Renal pelvis (tissue), 1 donor: ENCODE measurements at regions not wholly inside any gene's neighbourhood (a gene's known extent, or its start where the extent isn't known, plus 50 kb on each side); places are given as distances from the start of the nearest gene placed in this dataset.

Source experiments
- DNase-seq: peaks from one replicate; pipeline ENCODE4 v3.0.0-alpha.2; 2013

DNA sequence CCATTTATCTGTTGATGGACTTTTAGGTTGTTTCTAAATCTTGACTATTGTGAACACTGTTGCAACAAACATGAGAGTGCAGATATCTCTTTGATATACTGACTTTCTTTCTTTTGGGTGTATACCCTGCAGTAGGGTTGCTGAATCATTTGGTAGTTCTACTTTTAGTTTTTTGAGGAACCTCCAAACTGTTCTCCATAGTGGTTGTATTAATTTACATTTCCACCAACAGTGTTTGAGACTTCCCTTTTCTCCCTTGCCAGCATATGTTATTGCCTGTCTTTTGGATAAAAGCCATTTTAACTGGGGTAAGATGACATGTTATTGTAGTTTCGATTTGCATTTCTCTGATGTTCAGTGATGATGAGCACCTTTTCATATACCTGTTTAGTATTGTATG is 330.0 kb downstream of the DDX10 start:
- DNase-seq: no peak

DNA sequence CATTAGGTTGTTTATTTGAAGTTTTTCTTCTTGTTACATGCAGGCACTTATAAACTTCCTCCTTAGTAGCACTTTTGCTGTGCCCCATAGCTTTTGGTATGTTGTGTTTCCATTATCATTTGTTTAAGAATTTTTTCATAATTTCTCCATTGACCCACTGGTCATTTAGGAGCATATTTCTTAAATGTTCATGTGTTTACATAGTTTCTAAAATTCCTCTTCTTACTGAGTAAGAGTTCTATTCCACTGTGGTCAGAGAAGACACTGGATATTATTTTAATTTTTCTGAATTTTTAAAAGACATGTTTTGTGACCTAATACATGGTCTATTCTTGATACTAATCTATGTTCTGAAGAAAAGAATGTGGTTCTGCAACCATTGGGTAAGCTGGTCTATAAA is 333.0 kb downstream of the DDX10 start:
- DNase-seq: no peak

DNA sequence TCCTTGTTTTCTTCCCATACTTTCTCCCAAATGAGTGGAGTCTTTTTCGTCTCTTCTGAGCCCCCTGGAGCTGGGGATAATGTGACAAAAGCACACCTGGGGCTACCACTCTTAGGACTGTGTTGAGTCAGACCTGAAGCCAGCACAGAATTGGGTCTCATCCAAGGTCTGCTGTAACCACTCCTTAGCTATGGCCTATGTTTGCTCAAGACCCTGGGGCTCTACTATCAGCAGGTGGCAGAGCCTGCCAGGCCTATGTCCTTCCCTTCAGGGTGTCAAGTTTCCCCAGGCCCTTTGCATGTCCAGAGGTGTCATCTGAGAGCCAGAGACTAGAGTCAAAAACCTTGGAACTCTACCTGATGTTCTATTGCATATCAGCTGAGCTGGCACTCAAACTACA is 335.7 kb downstream of the DDX10 start:
- no peak for DNase-seq

DNA sequence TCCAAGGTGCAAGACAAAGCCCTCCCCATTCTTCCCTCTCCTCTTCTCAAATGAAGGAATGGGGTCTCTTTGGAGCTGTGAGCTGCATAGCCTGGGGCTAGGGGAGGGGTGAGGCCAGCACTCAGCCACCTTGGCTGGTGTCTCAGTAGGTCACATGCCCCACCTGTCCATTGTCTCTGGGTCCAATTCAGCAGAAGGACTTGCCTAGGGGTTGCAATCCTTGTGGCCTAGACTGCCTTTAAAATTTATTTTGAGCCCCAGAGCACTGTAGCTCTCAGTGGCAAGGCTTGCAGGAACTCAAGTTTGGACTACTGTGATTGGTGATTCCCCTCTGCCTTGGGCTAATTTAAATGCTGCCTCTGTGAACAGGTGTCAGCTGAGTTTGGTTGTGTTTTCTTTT is 336.7 kb downstream of the DDX10 start:
- DNase-seq: no peak

DNA sequence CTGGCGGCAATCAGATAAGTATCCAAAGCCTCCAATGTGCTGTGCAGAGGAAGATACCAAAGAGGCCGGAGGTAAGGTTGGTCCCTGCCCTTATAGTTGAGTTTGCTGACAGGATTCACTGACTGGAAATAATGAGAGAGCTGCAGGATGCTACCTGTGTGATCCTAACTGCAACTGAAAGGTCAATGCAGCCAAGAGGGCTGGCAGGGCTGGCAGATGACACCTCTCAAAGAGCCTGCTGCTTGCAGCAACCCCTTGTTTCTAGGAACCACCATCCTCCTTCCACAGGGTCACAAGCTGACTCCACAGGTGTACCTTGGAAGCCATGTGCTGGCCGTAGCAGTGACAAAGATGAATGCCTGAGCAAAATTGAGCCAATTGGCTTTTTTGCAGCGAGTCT is 348.1 kb downstream of the DDX10 start:
- DNase-seq: no peak

DNA sequence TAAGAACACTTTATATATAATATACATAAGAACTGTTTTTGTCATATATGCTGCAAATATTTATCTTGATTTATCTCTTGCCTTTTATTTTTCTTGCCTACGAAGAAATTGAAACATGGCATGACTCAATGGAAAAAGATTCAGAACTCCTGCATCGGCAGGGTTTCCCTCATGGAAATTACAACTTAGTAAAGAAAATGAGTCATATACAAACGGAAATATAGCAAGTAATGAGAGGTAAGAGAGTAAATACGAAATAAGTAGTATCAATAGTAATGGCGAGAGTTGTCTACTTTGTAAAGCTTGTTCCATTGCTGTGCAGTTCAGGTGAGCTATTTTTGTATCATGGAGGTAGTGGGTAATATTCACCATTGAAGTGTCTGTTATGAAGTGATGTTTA is 350.4 kb downstream of the DDX10 start:
- DNase-seq: no peak

DNA sequence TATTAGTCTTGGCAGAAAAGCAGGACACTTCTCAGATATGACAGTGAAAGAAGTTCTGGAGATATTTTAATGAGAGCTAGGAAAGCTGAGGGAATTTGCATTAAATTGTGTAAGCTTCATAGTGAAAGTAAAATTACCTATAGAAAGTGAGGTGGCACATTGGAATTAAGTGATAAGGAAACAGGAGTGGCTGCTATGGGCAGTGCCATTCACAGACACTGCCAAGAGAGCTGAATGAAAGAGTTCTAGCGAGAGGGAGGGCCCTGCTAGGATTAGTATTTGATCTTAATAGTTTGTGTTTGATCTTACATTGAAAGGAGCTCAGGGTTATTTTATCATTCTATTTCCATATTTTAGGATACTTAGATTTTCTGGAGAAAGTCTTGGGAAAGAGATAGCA is 351.9 kb downstream of the DDX10 start:
- DNase-seq: no peak

DNA sequence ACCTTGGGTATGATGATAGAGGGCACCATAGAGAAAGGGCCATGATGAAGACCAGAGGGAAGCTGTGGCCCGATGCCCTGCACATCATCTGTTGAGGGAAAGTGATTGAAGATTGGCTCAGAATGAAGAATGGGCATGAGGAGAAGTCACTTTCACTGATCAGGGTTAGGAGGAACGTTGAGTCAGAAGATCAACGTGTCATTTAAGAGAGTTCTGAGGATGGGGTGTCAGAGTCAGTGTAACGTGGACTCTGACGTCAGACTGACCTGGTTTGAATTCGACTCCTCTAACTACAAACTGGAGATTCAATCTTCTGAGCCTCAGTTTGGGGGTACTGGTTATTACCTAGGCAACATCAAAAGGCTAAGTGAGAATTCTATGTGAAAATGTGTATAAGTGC is 352.6 kb downstream of the DDX10 start:
- DNase-seq: no peak

DNA sequence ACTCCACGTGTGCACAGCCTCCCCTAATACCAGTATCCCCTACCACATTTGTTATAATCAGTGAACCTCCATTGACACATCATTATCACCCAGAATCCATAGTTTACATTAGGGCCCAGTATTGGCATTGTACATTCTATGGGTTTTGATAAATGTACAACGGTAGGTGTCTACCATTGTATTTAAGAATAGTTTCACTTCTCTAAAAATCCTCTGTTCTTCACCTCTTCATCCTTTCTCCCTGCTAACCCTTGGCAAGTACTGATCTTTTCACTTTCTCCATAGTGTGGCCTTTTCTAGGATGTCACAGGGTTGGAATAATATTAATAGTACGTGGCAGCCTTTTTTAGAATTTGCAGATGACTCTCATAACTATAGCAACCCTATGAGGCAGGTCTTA is 353.8 kb downstream of the DDX10 start:
- no peak for DNase-seq

DNA sequence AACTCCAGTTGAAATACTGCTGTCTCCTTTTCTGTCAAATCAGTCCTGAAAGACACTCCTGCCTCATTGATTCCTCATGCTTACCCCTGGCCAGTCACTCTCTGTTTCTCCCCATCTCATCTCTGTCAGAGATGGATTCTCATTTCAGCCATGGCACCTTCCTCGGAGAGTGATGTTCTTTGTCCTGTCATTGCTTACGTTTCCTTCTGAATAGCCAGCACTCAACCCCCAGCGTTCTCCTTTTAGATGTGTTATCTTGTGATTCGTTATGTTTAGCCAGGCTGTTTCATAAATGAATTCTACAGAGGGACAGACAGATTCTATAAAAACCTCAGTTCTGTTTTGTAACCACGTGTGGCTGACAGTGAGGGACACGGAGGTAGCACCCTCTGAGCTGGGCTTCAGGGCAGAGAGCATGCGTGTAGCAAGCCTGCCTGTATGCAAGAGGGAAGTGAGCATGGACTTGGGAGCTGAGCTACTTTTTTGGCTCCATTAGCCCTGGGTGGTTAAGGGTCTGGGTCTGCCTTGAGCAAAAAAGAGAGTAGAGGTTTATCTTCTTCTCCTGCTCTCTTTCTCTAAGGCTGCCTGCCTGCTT is 354.6 kb downstream of the DDX10 start:
- no peak for DNase-seq

DNA sequence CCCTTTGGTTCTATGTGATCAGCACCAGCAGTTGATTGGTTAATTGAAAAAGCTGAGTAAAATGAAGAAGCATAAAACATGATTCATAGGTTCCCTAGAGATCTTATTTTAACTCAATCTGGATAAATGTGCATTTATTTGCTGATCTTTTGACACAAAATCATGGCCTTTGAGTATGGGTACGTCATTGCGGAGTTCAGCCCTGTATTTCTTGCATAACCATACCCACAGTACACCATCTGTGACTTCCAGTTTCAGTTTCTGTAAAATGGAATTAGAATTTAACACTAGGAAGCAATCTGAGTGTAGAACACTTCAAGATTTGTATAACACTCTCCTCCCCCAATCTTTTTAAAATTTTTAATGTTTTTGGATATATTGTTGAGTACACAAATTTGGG is 358.2 kb downstream of the DDX10 start:
- DNase-seq: no peak

DNA sequence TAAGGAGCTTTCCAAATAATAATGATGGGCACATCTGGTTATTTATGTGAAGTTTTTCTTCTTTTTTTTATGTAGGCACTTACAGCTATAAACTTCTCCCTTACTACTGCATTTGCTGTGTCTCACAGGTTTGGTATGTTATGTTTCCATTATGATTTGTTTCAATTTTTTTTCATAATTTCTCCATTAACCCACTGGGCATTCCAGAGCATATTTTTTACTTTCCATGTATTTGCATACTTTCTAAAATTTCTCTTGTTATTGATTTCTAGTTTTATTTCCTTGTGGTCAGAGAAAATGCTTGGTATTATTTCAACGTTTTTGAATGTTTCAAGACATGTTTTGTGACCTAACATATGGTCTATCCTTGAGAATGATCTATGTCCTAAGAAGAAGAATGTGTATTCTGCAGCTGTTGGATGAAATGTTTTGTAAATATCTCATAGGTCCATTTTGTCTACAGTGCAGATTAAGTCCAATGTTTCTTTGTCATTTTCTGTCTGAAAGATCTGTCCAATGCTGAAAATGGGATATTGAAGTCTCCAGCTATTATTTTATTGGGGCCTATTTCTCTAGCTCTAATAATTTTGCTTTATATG is 362.1 kb downstream of the DDX10 start:
- no peak for DNase-seq

DNA sequence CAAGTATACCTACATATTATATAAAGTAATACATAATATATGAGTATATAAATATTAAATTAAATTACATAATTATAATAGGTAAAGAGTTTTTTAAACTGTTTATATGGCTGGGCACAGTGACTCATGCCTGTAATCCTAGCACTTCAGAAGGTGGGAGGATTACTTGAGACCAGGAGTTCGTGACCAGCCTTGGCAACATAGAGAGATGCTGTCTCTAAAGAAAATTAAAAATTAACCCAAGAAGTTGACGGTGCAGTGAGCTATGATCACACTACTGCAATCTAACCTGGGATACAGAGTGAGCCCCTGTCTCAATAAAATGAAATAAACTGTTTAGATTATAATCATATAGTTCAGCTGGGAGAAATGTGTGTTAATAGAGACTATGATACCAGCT is 363.0 kb downstream of the DDX10 start:
- no peak for DNase-seq

DNA sequence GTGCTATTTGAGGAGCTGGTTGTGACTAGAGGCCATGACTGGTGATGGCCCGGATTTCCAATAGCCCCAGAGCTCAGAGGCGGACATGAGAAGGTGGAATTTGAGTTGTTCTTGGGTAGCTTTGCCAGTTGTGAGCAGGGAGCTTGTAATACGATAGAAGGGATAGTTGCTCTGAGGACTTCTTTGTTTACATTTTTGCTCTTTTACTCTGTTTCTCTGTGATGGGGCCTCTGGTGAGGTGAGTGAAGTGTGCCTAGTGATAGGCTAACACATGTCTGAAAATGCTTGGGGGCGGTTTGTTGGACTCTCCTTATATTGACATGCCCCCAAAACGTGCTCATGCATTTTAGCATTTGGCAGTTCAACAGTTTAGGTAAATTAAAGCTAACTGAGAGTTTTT is 365.1 kb downstream of the DDX10 start:
- DNase-seq: no peak

DNA sequence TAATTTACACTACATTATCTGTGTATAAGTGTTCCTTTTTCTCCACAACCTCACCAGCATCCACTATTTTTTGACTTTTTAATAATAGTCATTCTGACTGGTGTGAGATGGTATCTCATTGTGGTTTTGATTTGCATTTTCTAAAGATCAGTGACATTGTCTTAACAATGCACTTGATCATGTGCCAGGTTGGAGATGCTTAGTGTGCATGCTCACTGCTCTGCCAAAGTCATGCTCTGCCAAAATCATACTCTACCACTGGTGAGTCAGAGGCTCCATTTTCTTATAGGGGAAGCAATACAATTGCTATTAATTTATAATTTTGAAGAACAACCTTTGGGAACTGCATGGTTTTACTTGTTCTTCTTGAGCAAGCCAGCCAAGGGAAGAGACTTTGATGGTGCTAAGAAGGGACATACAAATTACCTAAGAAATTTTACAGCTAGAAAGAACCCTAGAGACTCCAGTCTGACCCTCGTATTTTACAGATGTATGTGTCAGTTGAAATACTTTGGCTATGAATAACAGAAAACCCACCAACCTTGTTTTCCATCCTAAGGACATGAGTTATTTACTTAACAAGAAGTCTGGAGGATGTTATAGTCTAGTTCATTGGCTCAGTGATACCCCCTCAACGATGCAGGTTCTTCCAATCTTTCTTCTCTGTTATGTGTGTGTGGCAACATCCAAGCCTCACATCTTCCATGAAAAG is 368.9 kb downstream of the DDX10 start:
- no peak for DNase-seq

DNA sequence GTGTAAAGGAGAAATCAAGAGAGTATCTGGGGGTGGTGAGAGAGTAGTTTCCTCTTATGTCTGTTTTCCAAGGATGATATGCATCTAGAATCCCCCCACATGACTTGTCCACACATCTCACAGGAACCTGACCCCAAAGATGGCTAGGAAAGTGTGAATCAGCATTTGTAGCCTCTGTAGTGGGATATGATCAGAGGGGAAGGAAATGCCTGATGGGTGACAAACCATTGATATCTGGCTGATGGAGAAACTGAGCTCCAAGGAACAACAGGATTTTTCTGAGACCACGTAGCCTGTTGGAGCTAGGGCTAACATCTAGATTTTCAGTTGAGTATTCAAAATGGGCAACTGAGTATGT is 369.4 kb downstream of the DDX10 start:
- DNase-seq: no peak

DNA sequence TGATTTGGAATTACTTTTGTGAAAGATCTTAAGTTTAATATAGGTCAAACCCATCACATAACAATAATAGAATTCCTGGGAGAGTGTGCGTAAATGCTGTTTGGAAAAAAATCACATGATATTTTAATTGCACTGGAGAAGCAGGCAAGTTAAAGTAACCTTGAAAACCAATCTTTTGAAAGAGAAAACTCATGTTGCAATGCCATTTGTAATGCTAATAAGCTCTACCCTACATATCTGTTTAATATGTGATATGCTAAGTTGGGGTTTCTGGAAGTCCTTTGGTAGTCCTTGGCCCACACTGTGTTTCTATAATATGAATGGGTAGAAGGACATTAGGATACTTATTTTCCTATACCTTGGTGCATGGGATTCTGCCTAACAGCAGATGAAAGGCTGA is 370.4 kb downstream of the DDX10 start:
- DNase-seq: no peak

DNA sequence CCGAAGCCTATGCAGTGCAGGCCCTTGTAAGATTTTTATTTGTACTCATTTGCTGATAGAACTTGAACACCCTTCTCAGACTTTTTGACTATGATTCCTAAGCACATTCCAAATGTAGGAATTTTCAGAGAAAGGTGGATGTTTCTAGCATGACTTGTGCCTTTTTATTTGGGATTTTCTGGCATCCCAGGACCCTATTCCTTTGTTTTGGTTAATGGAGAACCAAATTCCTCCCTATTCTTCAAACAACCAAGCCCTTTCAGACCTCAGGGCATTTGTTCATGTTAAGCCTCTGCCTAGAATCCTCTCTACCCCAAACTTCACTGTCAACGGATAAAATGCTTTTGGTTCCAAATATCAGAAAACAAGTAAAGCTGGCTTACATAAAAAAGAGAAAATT is 371.1 kb downstream of the DDX10 start:
- no peak for DNase-seq

DNA sequence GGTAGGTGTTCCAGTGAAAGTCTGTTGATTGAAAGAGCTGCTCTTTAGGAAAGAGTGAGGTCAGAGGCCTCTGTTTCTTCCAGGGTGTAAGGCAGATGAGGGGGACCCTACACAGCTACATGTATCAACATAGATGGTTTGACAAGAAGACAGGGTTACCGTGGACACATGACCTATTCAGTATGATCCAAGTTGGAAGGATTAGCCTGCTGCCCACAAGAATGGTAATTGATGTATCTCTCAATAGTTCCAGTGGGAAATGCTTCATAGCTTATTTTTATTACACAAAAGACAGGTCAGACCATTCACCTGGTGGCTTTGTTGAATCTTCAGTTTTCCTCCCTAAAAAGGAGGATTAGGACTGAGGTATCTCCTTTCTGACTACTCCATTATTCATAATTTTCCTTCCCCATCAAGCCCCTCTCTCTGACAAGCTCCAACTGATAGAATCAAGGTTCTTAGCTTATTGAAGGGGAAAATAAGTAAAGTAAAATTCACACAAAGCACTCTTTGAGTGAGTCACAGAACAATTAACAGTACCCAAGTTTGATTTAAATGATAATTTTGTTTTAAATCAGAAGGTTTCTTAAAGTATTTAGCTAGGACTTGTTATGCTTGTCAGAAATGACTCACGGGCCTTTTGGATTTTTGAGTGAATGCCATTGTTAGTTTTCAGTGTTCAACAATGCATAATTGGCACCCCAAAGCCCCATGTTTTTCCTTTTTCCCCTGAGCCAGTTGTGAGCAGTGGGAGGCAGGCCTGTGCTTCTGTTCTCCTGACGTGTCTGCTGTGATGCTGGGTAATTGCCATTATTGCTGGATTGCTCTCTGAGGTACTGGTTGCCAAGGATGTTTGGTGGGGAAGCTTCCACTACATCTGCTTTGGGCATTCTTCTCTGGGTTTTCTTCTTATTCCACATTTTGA is 373.2 kb downstream of the DDX10 start:
- no peak for DNase-seq

DNA sequence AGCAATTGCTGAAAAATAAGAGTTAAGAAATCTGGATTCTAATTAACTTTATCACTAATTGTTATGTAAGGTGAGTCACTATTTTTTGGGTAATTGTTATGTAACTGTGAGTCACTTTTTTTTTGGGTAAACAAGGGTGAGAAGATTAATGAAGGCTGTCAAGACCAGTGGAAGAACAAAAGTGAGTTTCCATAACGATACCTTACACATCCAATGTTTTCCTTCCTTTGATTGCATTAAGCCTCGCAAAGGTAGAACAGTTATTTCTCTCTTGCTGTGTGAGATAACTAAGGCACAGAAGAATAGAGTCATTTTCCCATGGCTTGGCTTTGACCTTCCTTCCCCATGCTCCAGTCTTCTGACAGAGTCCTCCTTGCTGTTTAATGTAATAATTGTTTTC is 374.7 kb downstream of the DDX10 start:
- no peak for DNase-seq

DNA sequence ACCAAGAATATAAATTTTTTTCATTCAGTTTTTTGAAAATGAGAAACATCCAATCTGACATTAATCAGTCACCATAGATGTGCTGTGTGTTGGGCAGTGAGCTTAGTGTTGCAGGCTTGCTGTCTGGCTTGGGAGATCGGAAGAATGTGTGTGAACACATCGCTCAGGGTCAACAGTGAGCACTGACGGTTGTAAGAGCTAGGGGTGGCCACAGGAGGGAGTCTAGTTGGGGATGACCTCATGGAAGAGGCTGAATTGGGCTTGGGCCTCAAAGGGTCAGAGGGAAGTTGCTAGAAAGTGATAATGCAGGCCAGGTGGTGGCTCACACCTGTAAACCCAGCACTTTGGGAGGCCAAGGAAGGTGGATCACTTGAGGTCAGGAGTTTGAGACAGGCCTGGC is 375.4 kb downstream of the DDX10 start:
- no peak for DNase-seq

DNA sequence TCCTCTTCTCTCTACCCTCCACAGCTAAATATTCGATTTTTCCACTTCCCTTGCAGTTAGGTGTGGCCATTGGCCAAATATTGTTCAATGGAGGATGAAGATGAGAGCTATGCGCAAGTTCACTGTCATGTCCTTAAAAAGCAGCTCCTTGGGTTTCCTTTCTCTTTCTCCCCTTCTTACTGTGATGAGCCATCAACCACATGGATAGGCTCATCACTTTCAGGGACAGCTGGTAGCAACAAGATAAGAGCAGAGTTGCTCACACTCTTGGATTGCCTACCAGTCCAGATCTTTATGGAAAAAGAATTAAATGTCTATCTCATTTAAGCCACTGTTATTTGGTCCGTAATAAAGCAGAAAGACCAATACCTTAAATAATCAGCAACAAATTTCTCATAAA is 377.0 kb downstream of the DDX10 start:
- no peak for DNase-seq

DNA sequence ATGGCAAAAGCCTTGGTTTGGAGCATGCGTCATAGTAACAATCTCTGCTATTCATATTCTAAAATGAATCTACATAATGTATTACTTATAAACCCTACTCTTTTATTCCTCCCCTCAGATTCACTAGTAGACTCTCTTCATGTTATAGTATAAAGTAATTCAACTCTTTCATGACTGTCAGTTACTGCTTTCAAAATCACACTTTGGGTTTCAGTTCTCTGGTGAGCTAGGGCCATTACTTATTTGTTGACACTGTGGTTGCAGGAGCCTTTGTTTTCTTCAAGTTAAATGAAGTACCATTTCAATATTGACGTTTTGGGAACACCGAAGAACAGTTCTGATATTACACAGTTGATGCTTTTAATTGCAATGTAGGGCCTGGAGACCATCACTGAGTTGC is 378.4 kb downstream of the DDX10 start:
- no peak for DNase-seq
